NCI-H187 treated with DMSO at 0.1 percent for 48 hours (cell line): ENCODE measurements at regions not wholly inside any gene's neighbourhood (a gene's known extent, or its start where the extent isn't known, plus 50 kb on each side); places are given as distances from the start of the nearest gene placed in this dataset.
"Not testable (repeated sequence)": the region's sequence is repeated elsewhere in the genome, so short reads cannot be mapped to it uniquely, and the experiment has no call there.

ENCODE experiments used
- DNase-seq: peaks from one replicate; lab custom pipeline; 2025; lab: John Stamatoyannopoulos, UW

GRCh38 chr1:228824366-228824765 is 89.1 kb downstream of the RHOU start:
- no peak for DNase-seq

GRCh38 chr1:228825041-228825440 is 89.8 kb downstream of the RHOU start:
- no peak for DNase-seq

GRCh38 chr1:228825840-228826484 is 90.7 kb downstream of the RHOU start:
- no peak for DNase-seq

GRCh38 chr1:228827019-228827418 is 91.7 kb downstream of the RHOU start:
- no peak for DNase-seq

GRCh38 chr1:228828151-228828550 is 92.9 kb downstream of the RHOU start:
- DNase-seq = no peak

- DNase-seq = no peak
Measured at GRCh38 chr1:228830185-228830953, 95.1 kb downstream of the RHOU start.

- no peak for DNase-seq
Measured at GRCh38 chr1:228830954-228831481, 95.7 kb downstream of the RHOU start.

- no peak for DNase-seq
Measured at GRCh38 chr1:228833911-228834688, 98.8 kb downstream of the RHOU start.

GRCh38 chr1:228835456-228835855 is 100.2 kb downstream of the RHOU start:
- no peak for DNase-seq

- DNase-seq = no peak
Measured at GRCh38 chr1:228835911-228836310, 100.6 kb downstream of the RHOU start.

- no peak for DNase-seq
Measured at GRCh38 chr1:228836427-228836826, 101.1 kb downstream of the RHOU start.

GRCh38 chr1:228837032-228837431 is 101.8 kb downstream of the RHOU start:
- DNase-seq = no peak

GRCh38 chr1:228837817-228838716 is 102.8 kb downstream of the RHOU start:
- DNase-seq = no peak

GRCh38 chr1:228838717-228839500 is 103.6 kb downstream of the RHOU start:
- no peak for DNase-seq

- no peak for DNase-seq
Measured at GRCh38 chr1:228839656-228840055, 104.4 kb downstream of the RHOU start.

- no peak for DNase-seq
Measured at GRCh38 chr1:228841632-228842031, 106.4 kb downstream of the RHOU start.

GRCh38 chr1:228842094-228842775 is 107.0 kb downstream of the RHOU start:
- DNase-seq = no peak

- no peak for DNase-seq
Measured at GRCh38 chr1:228845101-228845500, 109.8 kb downstream of the RHOU start.

GRCh38 chr1:228846952-228847351 is 111.7 kb downstream of the RHOU start:
- no peak for DNase-seq

- not testable (repeated sequence) for DNase-seq
Measured at GRCh38 chr1:228847451-228847850, 112.2 kb downstream of the RHOU start.
